ENCODE measurements at regions not wholly inside any gene's neighbourhood (a gene's known extent, or its start where the extent isn't known, plus 50 kb on each side); places are given as distances from the start of the nearest gene placed in this dataset.

DNA sequence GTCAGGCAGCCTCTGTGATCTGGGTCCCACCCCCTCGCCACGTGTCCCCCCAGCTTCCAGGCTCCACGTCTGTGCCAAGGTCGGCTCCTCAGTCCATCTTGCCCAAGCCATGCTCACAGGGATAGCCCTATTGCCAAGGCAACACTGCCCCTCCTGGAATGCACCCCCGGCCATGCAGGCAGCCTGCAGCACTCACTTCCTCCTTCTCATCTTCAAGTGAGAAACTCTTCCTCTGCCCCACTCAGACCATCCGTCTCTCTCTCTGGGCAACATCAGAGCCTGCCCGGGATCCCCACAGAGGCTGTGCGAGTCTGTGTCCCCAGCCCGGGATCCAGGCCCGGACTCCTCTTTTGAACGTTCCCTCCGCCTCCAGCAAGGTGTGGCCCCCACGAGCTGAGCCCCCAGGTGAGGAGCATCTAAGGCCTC is 852.3 kb downstream of the BRD1 start:
- Histone ChIP-seq H3K4me3 (replicated peaks in 1 of 2; ENCODE audit: low read depth in 1 of 2, low read length in 2 of 2) (no peak overlapping the region), H3K27me3 (ENCODE audit: insufficient read depth, low read length) (peaks cover 34% of the 10 kb centered on the region), H3K9ac (ENCODE audit: low read length) (no peak overlapping the region), H2AFZ (ENCODE audit: low read depth, low read length, poor library complexity, severe bottlenecking) (no peak overlapping the region), H4K20me1 (ENCODE audit: insufficient read depth) (no peaks in the 10 kb centered on the region), H3K9me2 (ENCODE audit: insufficient read depth) (no peaks in the 10 kb centered on the region), H3K9me3 (ENCODE audit: control insufficient read depth in 1 of 2, insufficient read depth in 1 of 2, low read depth in 1 of 2, low read length in 2 of 2) (no peaks in the 10 kb centered on the region), H3K79me2 (ENCODE audit: insufficient read depth, low read length) (no peaks in the 10 kb centered on the region), H3K4me2 (ENCODE audit: low read length) (no peak overlapping the region), H3K27ac (ENCODE audit: low read depth, low read length) (no peak overlapping the region), H3K4me1 (ENCODE audit: control insufficient read depth in 1 of 2, insufficient read depth in 2 of 2, low read length in 2 of 2) (no peaks in the 10 kb centered on the region), H3K36me3 (ENCODE audit: control insufficient read depth in 1 of 2, insufficient read depth in 2 of 2, low read length in 2 of 2) (no peaks in the 10 kb centered on the region)
- DNase-seq (ENCODE audit: low read depth, low spot score) (no peak), ATAC-seq (no peak)
- ChIA-PET RAD21 (ENCODE audit: low non-redundant PET in 1 of 2, low total read pairs in 2 of 2, uncharacterized antibody in 2 of 2, unreplicated experiment in 2 of 2) (no interaction called here), CTCF (no interaction called here), POLR2A (no interaction called here)
- intact Hi-C loops (cut with micrococcal nuclease): no loop called here
- BruUV-seq (replicated peaks): no TSS peak
- TF ChIP-seq CEBPB (IDR thresholded peaks at IDR 0.05; ENCODE audit: low read depth) (no peak), CBX3 (IDR thresholded peaks at IDR 0.05; ENCODE audit: low read depth) (no peak), MAX (IDR thresholded peaks at IDR 0.05) (no peak), ZFX (IDR thresholded peaks at IDR 0.05) (no peak), POLR2AphosphoS5 (IDR thresholded peaks at IDR 0.05; ENCODE audit: low read depth, low read length) (no peak), EZH2phosphoT487 (IDR thresholded peaks at IDR 0.05; ENCODE audit: borderline replicate concordance) (no peak)

GRCh38 chr22:48974443-48975315 is 853.0 kb downstream of the BRD1 start:
- DNase-seq (ENCODE audit: low read depth, low spot score): no peak
- Histone ChIP-seq H3K36me3 (ENCODE audit: control insufficient read depth in 1 of 2, insufficient read depth in 2 of 2, low read length in 2 of 2) (no peaks in the 10 kb centered on the region), H3K27ac (ENCODE audit: low read depth, low read length) (no peak overlapping the region), H3K9me3 (ENCODE audit: control insufficient read depth in 1 of 2, insufficient read depth in 1 of 2, low read depth in 1 of 2, low read length in 2 of 2) (no peaks in the 10 kb centered on the region), H4K20me1 (ENCODE audit: insufficient read depth) (no peaks in the 10 kb centered on the region), H3K4me2 (ENCODE audit: low read length) (no peak overlapping the region), H3K9ac (ENCODE audit: low read length) (no peak overlapping the region), H3K79me2 (ENCODE audit: insufficient read depth, low read length) (no peaks in the 10 kb centered on the region), H3K4me1 (ENCODE audit: control insufficient read depth in 1 of 2, insufficient read depth in 2 of 2, low read length in 2 of 2) (no peaks in the 10 kb centered on the region), H2AFZ (ENCODE audit: low read depth, low read length, poor library complexity, severe bottlenecking) (no peak overlapping the region), H3K9me2 (ENCODE audit: insufficient read depth) (no peaks in the 10 kb centered on the region), H3K4me3 (replicated peaks in 1 of 2; ENCODE audit: low read depth in 1 of 2, low read length in 2 of 2) (no peak overlapping the region), H3K27me3 (ENCODE audit: insufficient read depth, low read length) (peaks cover 31% of the 10 kb centered on the region)
- intact Hi-C loops (cut with micrococcal nuclease): no loop called here
- ChIA-PET CTCF (no interaction called here), POLR2A (no interaction called here), RAD21 (ENCODE audit: low non-redundant PET in 1 of 2, low total read pairs in 2 of 2, uncharacterized antibody in 2 of 2, unreplicated experiment in 2 of 2) (no interaction called here)
- BruUV-seq (replicated peaks): no TSS peak
- ATAC-seq: no peak
- TF ChIP-seq EZH2 (IDR thresholded peaks at IDR 0.05) (no peak), JUND (IDR thresholded peaks at IDR 0.05) (no peak), ZFX (IDR thresholded peaks at IDR 0.05) (no peak), POLR2A (IDR thresholded peaks at IDR 0.05; ENCODE audit: borderline replicate concordance, extremely low read depth, insufficient read depth, insufficient read length) (no peak), ZNF274 (IDR thresholded peaks at IDR 0.05; ENCODE audit: low read depth, low read length) (no peak), EZH2phosphoT487 (IDR thresholded peaks at IDR 0.05; ENCODE audit: borderline replicate concordance) (no peak), SRF (IDR thresholded peaks at IDR 0.05; ENCODE audit: low read depth) (no peak), SP1 (IDR thresholded peaks at IDR 0.05; ENCODE audit: low read depth) (no peak), CEBPB (IDR thresholded peaks at IDR 0.05; ENCODE audit: low read depth) (no peak), SIN3A (IDR thresholded peaks at IDR 0.05; ENCODE audit: low read depth) (no peak), CTCF (IDR thresholded peaks at IDR 0.05 in 2 of 3, conservative IDR thresholded peaks at IDR 0.05 in 1 of 3; ENCODE audit: borderline replicate concordance in 1 of 3, insufficient read depth in 1 of 3, low read depth in 2 of 3, low read length in 2 of 3) (no peak)
- TF ChIP-seq, protein P1, sequence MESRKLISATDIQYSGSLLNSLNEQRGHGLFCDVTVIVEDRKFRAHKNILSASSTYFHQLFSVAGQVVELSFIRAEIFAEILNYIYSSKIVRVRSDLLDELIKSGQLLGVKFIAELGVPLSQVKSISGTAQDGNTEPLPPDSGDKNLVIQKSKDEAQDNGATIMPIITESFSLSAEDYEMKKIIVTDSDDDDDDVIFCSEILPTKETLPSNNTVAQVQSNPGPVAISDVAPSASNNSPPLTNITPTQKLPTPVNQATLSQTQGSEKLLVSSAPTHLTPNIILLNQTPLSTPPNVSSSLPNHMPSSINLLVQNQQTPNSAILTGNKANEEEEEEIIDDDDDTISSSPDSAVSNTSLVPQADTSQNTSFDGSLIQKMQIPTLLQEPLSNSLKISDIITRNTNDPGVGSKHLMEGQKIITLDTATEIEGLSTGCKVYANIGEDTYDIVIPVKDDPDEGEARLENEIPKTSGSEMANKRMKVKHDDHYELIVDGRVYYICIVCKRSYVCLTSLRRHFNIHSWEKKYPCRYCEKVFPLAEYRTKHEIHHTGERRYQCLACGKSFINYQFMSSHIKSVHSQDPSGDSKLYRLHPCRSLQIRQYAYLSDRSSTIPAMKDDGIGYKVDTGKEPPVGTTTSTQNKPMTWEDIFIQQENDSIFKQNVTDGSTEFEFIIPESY (IDR thresholded peaks at IDR 0.05; ENCODE audit: extremely low read depth, insufficient replicate concordance, low read length): no peak
- TF ChIP-seq, protein P2, sequence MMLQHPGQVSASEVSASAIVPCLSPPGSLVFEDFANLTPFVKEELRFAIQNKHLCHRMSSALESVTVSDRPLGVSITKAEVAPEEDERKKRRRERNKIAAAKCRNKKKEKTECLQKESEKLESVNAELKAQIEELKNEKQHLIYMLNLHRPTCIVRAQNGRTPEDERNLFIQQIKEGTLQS (IDR thresholded peaks at IDR 0.05): no peak
